ENCODE measurements at regions not wholly inside any gene's neighbourhood (a gene's known extent, or its start where the extent isn't known, plus 50 kb on each side); places are given as distances from the start of the nearest gene placed in this dataset.

- H3F3A ChIP-seq (ENCODE audit: insufficient read depth, low read length), result no peaks in the 10 kb centered on the region
- no peak overlapping the region for H2AFZ ChIP-seq (ENCODE audit: low read length)
- H3K79me2 ChIP-seq (ENCODE audit: insufficient read depth, low read length), result no peaks in the 10 kb centered on the region
- H3K4me1 ChIP-seq (ENCODE audit: insufficient read depth, low read length, severe bottlenecking), result no peaks in the 10 kb centered on the region
- H3K9ac ChIP-seq (ENCODE audit: low read length), result no peak overlapping the region
- H3K9me2 ChIP-seq (ENCODE audit: low read depth, low read length), result no peaks in the 10 kb centered on the region
- no peak overlapping the region for H3K4me2 ChIP-seq (ENCODE audit: low read length)
- no peak overlapping the region for H3K4me3 ChIP-seq (ENCODE audit: low read depth, low read length, poor library complexity, severe bottlenecking)
- TF ChIP-seq EZH2 (IDR thresholded peaks at IDR 0.05; ENCODE audit: borderline replicate concordance, low read length) (no peak), CTCF (IDR thresholded peaks at IDR 0.05; ENCODE audit: low read length) (no peak)
- no peaks in the 10 kb centered on the region for H3K36me3 ChIP-seq (ENCODE audit: insufficient read depth, low read length)
- no peaks in the 10 kb centered on the region for H3K9me3 ChIP-seq (ENCODE audit: low read length)
- H4K20me1 ChIP-seq (ENCODE audit: insufficient read depth, low read length), result no peaks in the 10 kb centered on the region
- H3K27me3 ChIP-seq (ENCODE audit: insufficient read depth, low read length), result no peaks in the 10 kb centered on the region
- no peak overlapping the region for H3K27ac ChIP-seq (ENCODE audit: low read depth, low read length, poor library complexity, severe bottlenecking)
Measured at GRCh38 chr5:9790276-9790675, 160.1 kb upstream of the TAS2R1 start.

- Histone ChIP-seq H3K79me2 (ENCODE audit: insufficient read depth, low read length) (no peaks in the 10 kb centered on the region), H3K4me2 (ENCODE audit: low read length) (no peak overlapping the region), H3K9ac (ENCODE audit: low read length) (no peak overlapping the region), H3K36me3 (ENCODE audit: insufficient read depth, low read length) (no peaks in the 10 kb centered on the region), H3K27me3 (ENCODE audit: insufficient read depth, low read length) (no peaks in the 10 kb centered on the region), H3K9me2 (ENCODE audit: low read depth, low read length) (no peaks in the 10 kb centered on the region), H3K4me1 (ENCODE audit: insufficient read depth, low read length, severe bottlenecking) (no peaks in the 10 kb centered on the region), H4K20me1 (ENCODE audit: insufficient read depth, low read length) (no peaks in the 10 kb centered on the region), H2AFZ (ENCODE audit: low read length) (no peak overlapping the region), H3K27ac (ENCODE audit: low read depth, low read length, poor library complexity, severe bottlenecking) (no peak overlapping the region), H3K9me3 (ENCODE audit: low read length) (no peaks in the 10 kb centered on the region), H3F3A (ENCODE audit: insufficient read depth, low read length) (no peaks in the 10 kb centered on the region), H3K4me3 (ENCODE audit: low read depth, low read length, poor library complexity, severe bottlenecking) (no peak overlapping the region)
- no peak for TF ChIP-seq EZH2 (IDR thresholded peaks at IDR 0.05; ENCODE audit: borderline replicate concordance, low read length)
- TF ChIP-seq CTCF (IDR thresholded peaks at IDR 0.05; ENCODE audit: low read length), result no peak
Measured at GRCh38 chr5:9789777-9790176, 159.6 kb upstream of the TAS2R1 start.

GRCh38 chr5:9787861-9788600, 157.9 kb upstream of the TAS2R1 start:
- Histone ChIP-seq H3K27me3 (ENCODE audit: insufficient read depth, low read length) (no peaks in the 10 kb centered on the region), H3K4me3 (ENCODE audit: low read depth, low read length, poor library complexity, severe bottlenecking) (no peak overlapping the region), H3K27ac (ENCODE audit: low read depth, low read length, poor library complexity, severe bottlenecking) (no peak overlapping the region), H3K9me2 (ENCODE audit: low read depth, low read length) (no peaks in the 10 kb centered on the region), H3K4me2 (ENCODE audit: low read length) (no peak overlapping the region), H3F3A (ENCODE audit: insufficient read depth, low read length) (no peaks in the 10 kb centered on the region), H3K9me3 (ENCODE audit: low read length) (no peaks in the 10 kb centered on the region), H3K4me1 (ENCODE audit: insufficient read depth, low read length, severe bottlenecking) (no peaks in the 10 kb centered on the region), H4K20me1 (ENCODE audit: insufficient read depth, low read length) (no peaks in the 10 kb centered on the region), H3K9ac (ENCODE audit: low read length) (no peak overlapping the region), H3K79me2 (ENCODE audit: insufficient read depth, low read length) (no peaks in the 10 kb centered on the region), H3K36me3 (ENCODE audit: insufficient read depth, low read length) (no peaks in the 10 kb centered on the region), H2AFZ (ENCODE audit: low read length) (no peak overlapping the region)
- TF ChIP-seq CTCF (IDR thresholded peaks at IDR 0.05; ENCODE audit: low read length) (no peak), EZH2 (IDR thresholded peaks at IDR 0.05; ENCODE audit: borderline replicate concordance, low read length) (no peak)
